NT2/D1 (cell line): ENCODE measurements at regions not wholly inside any gene's neighbourhood (a gene's known extent, or its start where the extent isn't known, plus 50 kb on each side); places are given as distances from the start of the nearest gene placed in this dataset.

Experiments
- SUZ12 ChIP-seq: IDR thresholded peaks from 2 replicates; pipeline ENCODE4 v1.6.1; 2011; ENCODE audit not compliant: insufficient read length, insufficient read depth; ENCODE audit errors: extremely low read depth
- YY1 ChIP-seq: IDR thresholded peaks from 2 replicates; pipeline ENCODE4 v1.6.1; 2011; ENCODE audit not compliant: insufficient read length, insufficient read depth

GRCh38 chr13:53215563-53215962 lies 186.9 kb downstream of the OLFM4 start:
- no peak for TF ChIP-seq SUZ12
- TF ChIP-seq YY1, result no peak
